ENCODE measurements at regions not wholly inside any gene's neighbourhood (a gene's known extent, or its start where the extent isn't known, plus 50 kb on each side); places are given as distances from the start of the nearest gene placed in this dataset.
A peak's percentile ranks its signal among the peaks of the same experiment; 100 is the strongest.

- no peaks in the 10 kb centered on the region for H3K36me3 Mint-ChIP-seq (ENCODE audit: low read depth)
- H3K27ac Mint-ChIP-seq, result peak overlapping the region; percentile 52; the same call in 1 of the 2 replicates
- peaks cover 41% of the 10 kb centered on the region for H3K4me1 Mint-ChIP-seq (ENCODE audit: low read depth)
- DNase-seq, result peak; percentile 32
- no peaks in the 10 kb centered on the region for H3K9me3 Mint-ChIP-seq
- H3K27me3 Mint-ChIP-seq (ENCODE audit: insufficient read depth), result peaks cover 2% of the 10 kb centered on the region; the same call in 1 of the 2 replicates
- H3K4me3 Mint-ChIP-seq, result no peak overlapping the region
- TF ChIP-seq CTCF (IDR thresholded peaks at IDR 0.05), result no peak
These were observed 219.3 kb upstream of the EEA1 start for GRCh38 chr12:93148412-93148811.

- no peak for DNase-seq
- H3K36me3 Mint-ChIP-seq (ENCODE audit: low read depth), result no peaks in the 10 kb centered on the region
- H3K4me1 Mint-ChIP-seq (ENCODE audit: low read depth), result peaks cover 35% of the 10 kb centered on the region
- H3K4me3 Mint-ChIP-seq, result no peak overlapping the region
- H3K9me3 Mint-ChIP-seq, result no peaks in the 10 kb centered on the region
- no peak for TF ChIP-seq CTCF (IDR thresholded peaks at IDR 0.05)
- H3K27ac Mint-ChIP-seq, result no peak overlapping the region
- peaks cover 2% of the 10 kb centered on the region; the same call in 1 of the 2 replicates for H3K27me3 Mint-ChIP-seq (ENCODE audit: insufficient read depth)
These were observed 220.1 kb upstream of the EEA1 start for GRCh38 chr12:93149229-93149628.

GRCh38 chr12:93151079-93151762 is 222.1 kb upstream of the EEA1 start:
- Mint-ChIP-seq H3K4me1 (ENCODE audit: low read depth) (peaks cover 21% of the 10 kb centered on the region), H3K27ac (no peak overlapping the region), H3K9me3 (no peaks in the 10 kb centered on the region; the same call in 1 of the 2 replicates), H3K4me3 (no peak overlapping the region), H3K27me3 (ENCODE audit: insufficient read depth) (peaks cover 2% of the 10 kb centered on the region; the same call in 1 of the 2 replicates), H3K36me3 (ENCODE audit: low read depth) (no peaks in the 10 kb centered on the region)
- TF ChIP-seq CTCF (IDR thresholded peaks at IDR 0.05), result no peak
- DNase-seq, result no peak

DNA sequence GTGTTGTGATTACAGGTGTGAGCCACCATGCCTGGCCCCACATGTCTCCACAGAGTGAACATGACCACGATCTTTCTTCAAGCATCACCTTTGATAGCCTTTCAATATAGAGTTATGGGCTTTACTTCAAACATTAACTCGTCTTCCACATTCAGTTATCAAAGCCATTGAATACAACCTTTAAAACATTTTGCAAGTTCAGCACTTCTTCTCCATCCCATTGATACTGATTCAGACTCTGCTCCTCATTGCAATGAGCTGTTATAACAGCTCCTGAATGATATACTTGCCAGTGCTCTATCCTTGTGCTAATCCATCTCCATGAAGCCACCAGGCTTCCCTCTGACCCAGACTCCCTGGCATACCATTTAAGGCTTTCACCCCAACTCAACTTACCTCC is 223.5 kb upstream of the EEA1 start:
- peaks cover 2% of the 10 kb centered on the region; the same call in 1 of the 2 replicates for H3K27me3 Mint-ChIP-seq (ENCODE audit: insufficient read depth)
- TF ChIP-seq CTCF (IDR thresholded peaks at IDR 0.05), result no peak
- peaks cover 15% of the 10 kb centered on the region for H3K4me1 Mint-ChIP-seq (ENCODE audit: low read depth)
- no peak overlapping the region for H3K4me3 Mint-ChIP-seq
- H3K36me3 Mint-ChIP-seq (ENCODE audit: low read depth), result peaks cover 4% of the 10 kb centered on the region; the same call in 1 of the 2 replicates
- peaks cover 3% of the 10 kb centered on the region for H3K9me3 Mint-ChIP-seq
- DNase-seq, result no peak
- H3K27ac Mint-ChIP-seq, result no peak overlapping the region

DNA sequence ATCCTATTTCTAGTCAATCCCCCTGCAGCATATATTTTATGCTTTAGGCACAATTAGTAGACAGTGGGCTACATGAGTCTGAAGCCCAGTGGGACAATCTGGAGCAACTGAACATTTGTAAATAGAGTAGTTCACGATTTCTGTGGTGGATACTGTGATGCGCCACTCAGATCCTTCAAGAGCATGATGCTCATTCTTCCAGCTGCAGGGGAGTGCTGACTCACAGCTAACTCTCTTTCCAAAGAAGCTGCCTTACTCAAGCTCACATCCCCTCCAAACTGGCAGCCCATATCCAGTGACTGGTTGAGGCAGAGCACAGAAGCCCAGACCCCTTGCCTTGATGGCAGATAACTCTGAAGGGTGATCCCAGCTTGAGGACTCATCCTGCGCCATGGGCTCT is 224.2 kb upstream of the EEA1 start:
- no peak for DNase-seq
- H3K9me3 Mint-ChIP-seq, result peaks cover 7% of the 10 kb centered on the region
- H3K4me3 Mint-ChIP-seq, result no peak overlapping the region
- peaks cover 2% of the 10 kb centered on the region; the same call in 1 of the 2 replicates for H3K27me3 Mint-ChIP-seq (ENCODE audit: insufficient read depth)
- no peak for TF ChIP-seq CTCF (IDR thresholded peaks at IDR 0.05)
- H3K27ac Mint-ChIP-seq, result no peak overlapping the region
- peaks cover 8% of the 10 kb centered on the region for H3K4me1 Mint-ChIP-seq (ENCODE audit: low read depth)
- H3K36me3 Mint-ChIP-seq (ENCODE audit: low read depth), result peaks cover 10% of the 10 kb centered on the region
